ENCODE measurements at regions not wholly inside any gene's neighbourhood (a gene's known extent, or its start where the extent isn't known, plus 50 kb on each side); places are given as distances from the start of the nearest gene placed in this dataset.
"Not testable (repeated sequence)": the region's sequence is repeated elsewhere in the genome, so short reads cannot be mapped to it uniquely, and the experiment has no call there.

GRCh38 chr11:39807904-39808303 is 1651.5 kb downstream of the LRRC4C start:
- no peak for DNase-seq

GRCh38 chr11:39806652-39807051 is 1652.8 kb downstream of the LRRC4C start:
- DNase-seq, result no peak

DNA sequence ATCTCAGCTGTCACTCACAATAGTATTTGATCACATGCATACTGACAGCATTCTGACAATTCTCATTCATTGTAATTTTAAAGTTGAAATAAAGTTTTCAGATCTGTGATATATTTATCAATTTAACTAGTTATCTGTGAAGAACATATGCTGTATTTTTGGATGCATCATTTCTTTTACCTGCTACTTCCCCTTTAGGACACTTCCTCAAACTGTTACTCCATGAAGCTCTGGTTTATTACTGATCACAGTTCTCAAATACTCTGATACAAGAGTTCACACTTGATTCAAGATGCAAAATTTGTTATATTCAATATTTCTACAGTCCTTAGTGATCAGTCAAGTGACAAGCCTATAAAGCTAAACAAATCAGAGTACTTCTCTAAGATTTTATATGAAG is 1655.2 kb downstream of the LRRC4C start:
- no peak for DNase-seq

GRCh38 chr11:39786682-39787081 is 1672.8 kb downstream of the LRRC4C start:
- DNase-seq, result no peak

- no peak for DNase-seq
Measured at GRCh38 chr11:39786281-39786680, 1673.2 kb downstream of the LRRC4C start.

- DNase-seq, result no peak
Measured at GRCh38 chr11:39784873-39785272, 1674.6 kb downstream of the LRRC4C start.

DNA sequence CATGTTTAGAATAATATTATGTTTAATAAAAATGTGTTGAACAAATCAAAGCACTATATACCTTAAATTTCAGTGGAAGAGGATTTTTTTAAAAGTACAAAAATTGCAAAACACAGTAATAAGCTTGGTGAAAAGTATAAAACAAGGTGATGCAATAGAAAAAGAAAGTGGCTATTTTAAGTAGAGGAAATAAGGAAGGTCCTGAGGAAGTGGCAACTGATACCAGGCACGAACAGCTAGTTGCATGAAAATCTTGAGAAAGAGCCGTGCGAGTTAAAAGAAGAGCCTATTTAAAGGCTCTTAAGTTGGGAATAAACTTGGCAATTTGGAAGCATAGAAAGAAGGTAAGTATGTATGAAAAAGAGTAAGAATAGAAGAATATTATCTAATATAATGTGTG is 1679.3 kb downstream of the LRRC4C start:
- DNase-seq, result no peak

GRCh38 chr11:39777035-39777434 is 1682.4 kb downstream of the LRRC4C start:
- DNase-seq, result no peak

- DNase-seq, result no peak
Measured at GRCh38 chr11:39772525-39773137, 1686.8 kb downstream of the LRRC4C start.

DNA sequence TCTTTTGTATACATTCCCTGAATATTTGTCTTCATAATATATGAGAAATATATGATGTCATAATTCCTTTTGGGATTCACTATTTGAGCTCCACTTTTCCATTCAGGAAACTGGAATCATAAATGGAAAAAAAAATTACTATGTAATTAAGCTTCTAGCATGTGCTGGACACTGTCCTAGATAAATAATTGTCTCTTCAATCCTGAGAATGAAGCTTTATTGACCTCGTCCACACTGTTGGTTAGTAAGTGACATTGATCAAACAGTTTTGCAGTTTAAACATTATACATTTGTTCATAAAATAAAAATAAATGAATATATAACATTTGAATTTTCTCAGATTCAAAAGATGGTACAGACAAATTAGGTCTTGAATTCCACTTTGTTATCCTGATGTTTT is 1691.2 kb downstream of the LRRC4C start:
- DNase-seq, result no peak

GRCh38 chr11:39745401-39745800 is 1714.1 kb downstream of the LRRC4C start:
- no peak for DNase-seq

DNA sequence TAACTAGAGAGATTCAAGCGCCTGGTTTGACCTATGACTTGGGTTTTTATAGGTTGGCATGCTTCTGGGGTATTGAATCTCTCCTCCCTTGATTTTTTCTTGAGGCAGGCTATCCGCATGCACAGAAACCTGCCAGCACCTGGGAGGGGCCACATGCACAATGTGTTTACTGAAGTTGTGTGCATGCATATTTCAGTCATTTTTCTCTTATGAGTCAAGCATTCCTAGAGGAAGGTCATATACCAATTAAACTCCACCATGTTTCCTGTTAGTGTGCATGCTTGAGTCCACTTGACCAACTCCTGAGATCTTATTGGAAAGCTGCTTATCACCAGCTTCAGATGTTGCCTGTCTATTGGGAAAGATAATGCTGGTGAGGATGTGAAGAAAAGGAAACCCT is 1718.4 kb downstream of the LRRC4C start:
- no peak for DNase-seq

DNA sequence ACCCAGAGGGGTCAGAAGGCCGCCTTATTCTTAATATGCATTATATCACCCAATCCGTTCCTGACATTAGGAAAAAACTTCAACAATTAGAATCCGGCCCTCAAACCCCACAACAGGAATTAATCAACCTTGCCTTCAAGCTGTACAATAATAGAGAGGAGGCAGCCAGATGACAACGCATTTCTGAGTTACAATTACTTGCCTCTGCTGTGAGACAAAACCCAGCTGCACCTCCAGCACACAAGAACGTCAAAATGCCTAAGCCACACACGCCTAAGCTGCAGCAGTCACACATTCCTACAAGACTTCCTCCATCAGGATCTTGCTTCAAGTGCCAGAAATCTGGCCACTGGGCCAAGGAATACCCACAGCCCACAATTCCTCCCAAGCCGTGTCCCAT is 1723.1 kb downstream of the LRRC4C start:
- DNase-seq, result not testable (repeated sequence)

- DNase-seq, result no peak
Measured at GRCh38 chr11:39732001-39732400, 1727.5 kb downstream of the LRRC4C start.

DNA sequence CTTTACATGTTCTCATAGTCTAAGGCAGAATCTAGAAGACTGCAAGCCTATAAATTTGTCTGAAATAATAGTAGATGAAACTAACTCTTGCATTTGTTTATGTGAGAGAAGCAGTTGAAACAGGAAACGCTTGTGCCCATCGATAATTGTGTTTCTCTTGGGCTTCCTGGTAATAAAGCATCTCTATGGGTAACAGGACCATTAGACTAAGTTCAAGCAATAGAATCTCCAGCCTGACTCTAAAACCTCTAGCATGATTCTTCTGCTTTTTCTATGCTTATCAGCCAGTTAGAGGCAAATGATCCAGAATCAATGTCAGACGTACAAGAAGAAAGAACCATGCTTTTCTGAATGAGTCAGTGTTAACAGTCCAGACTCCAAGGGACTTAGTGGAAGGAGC is 1734.4 kb downstream of the LRRC4C start:
- no peak for DNase-seq

DNA sequence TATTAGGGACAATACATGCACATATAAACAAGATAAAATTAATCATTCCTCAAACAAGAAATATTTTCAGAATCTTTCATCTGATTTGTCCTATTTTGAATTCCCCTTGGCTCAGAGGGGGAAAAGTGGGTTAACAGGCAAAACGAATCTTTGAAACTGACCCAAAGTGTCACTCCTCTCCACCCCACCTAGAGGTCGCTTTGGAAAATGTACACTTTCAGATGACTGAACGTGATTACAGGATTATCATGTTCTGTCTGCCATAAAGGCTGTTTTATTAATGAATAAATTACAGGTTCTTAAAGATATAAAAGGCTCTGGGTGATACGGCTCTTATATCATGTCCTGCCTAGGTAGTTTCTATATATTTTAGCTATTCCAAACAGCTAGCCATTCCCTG is 1735.0 kb downstream of the LRRC4C start:
- no peak for DNase-seq

- no peak for DNase-seq
Measured at GRCh38 chr11:39712581-39712980, 1746.9 kb downstream of the LRRC4C start.

DNA sequence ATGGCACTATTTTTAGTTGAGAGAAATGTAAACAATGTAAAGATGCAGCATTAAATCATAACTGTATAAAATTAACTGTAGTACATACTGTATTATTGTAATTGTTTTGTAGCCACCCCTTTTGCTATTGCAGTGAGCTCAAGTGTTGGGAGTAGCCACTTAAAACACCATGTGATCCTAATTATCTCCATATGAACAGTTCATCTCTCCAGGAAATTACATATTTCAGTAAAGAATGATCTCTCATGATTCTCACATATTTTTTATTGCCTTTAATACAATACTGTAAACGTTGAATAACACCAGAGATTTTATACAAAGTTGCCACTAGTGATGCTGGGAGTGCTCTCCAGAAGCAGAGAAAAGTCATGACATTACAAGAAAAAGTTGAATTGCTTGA is 1768.6 kb downstream of the LRRC4C start:
- DNase-seq, result no peak

GRCh38 chr11:39683951-39684554 is 1775.4 kb downstream of the LRRC4C start:
- no peak for DNase-seq

DNA sequence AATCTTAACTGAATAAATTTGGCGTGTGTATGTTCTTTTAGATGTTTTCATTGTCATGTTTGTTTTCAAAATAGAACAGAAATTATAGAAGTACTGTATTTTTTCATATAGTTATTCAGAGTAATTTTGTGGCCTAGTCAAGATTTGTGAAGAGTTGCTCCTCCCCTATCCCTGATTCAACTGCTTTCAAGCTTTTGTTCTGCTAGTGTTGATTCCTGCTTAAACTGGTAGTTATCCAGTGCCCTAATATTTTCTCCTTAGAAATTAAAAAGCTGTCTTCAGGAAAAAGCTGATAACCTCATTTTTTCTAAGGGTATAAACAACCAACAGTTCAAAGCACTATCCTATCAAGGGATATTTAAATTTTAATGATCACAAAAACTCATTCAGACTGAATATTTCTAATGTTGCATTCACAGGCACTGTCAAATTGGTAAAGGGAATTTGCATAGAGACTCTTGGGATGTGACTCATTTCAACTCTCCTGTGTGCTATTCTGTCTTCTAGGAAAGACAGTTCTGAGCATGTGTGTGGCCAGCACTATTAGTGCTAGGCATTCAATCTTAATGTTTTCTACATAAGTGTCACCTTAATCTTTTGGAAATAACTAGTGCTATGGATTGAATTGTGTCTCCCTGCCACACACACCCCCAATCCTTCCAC is 1776.0 kb downstream of the LRRC4C start:
- no peak for DNase-seq

DNA sequence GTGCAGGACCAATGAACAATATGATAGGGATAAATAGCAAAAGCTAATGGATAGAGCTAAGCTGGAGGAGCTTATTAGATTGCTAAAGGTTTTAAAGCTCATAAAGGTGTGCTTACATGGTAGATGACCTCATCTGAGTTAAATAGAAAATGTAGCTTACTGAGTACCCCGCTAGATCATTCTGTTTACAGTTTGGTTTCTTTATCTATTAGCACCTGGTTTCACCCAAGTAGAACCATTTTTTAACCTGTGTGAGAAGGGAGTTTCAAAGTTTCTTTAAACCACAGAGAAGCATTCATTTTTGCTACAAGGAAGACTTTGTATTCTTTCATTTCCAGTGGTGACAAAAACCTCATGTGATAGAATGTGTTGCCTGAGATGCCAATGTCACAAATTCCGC is 1778.0 kb downstream of the LRRC4C start:
- no peak for DNase-seq

- no peak for DNase-seq
Measured at GRCh38 chr11:39678996-39679395, 1780.5 kb downstream of the LRRC4C start.

GRCh38 chr11:39675171-39675570 is 1784.3 kb downstream of the LRRC4C start:
- DNase-seq, result no peak

DNA sequence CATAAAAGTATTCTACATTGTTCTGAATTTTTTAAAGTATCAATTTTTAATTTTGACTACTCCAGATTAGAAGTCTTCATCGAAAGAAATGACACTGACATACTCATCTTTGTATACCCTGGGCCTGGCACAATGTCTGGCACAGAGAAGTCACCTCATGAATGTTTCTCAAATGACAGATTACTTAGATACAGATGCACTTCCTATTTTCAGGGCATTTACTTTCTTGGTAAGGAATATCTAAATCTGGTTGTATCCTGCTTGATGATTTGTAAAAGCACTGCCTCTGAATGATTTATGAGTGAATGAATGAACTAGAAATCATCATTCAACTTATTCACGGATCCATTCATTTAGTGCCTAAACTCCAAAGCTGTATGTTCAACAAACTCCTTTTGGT is 1784.7 kb downstream of the LRRC4C start:
- DNase-seq, result no peak

DNA sequence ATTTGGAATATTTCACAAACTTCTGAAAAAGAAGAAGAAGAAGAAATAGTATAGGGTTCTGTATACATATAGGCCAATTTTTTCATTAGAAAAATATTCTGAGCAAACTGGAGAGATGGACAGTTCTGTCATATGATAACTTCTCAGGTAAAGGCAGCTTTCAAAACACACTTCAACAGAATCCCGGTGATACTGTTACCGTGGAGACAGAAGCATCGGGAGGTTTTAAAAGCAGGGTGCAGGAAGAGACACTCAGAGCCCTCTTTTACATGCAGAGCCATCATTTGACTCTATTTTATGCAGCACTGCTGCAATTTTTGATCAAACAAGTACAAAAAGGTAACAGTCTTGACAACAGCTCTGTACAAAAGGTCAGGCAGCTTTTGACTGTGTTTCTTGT is 1785.4 kb downstream of the LRRC4C start:
- DNase-seq, result no peak
